ENCODE measurements at regions not wholly inside any gene's neighbourhood (a gene's known extent, or its start where the extent isn't known, plus 50 kb on each side); places are given as distances from the start of the nearest gene placed in this dataset.

GRCh38 chr5:152147286-152147685 lies 222.6 kb upstream of the GLRA1 start:
- Histone ChIP-seq H3K4me2 (ENCODE audit: low read length) (no peak overlapping the region), H3K9me3 (ENCODE audit: control insufficient read depth in 1 of 2, insufficient read depth in 1 of 2, low read depth in 1 of 2, low read length in 2 of 2) (no peaks in the 10 kb centered on the region), H3K9me2 (ENCODE audit: insufficient read depth) (no peaks in the 10 kb centered on the region), H3K27ac (ENCODE audit: low read depth, low read length) (no peak overlapping the region), H4K20me1 (ENCODE audit: insufficient read depth) (no peaks in the 10 kb centered on the region), H3K4me1 (ENCODE audit: control insufficient read depth in 1 of 2, insufficient read depth in 2 of 2, low read length in 2 of 2) (no peaks in the 10 kb centered on the region), H3K36me3 (ENCODE audit: control insufficient read depth in 1 of 2, insufficient read depth in 2 of 2, low read length in 2 of 2) (no peaks in the 10 kb centered on the region), H3K9ac (ENCODE audit: low read length) (no peak overlapping the region), H3K4me3 (replicated peaks in 1 of 2; ENCODE audit: low read depth in 1 of 2, low read length in 2 of 2) (no peak overlapping the region), H3K79me2 (ENCODE audit: insufficient read depth, low read length) (no peaks in the 10 kb centered on the region), H3K27me3 (ENCODE audit: insufficient read depth, low read length) (peaks cover 18% of the 10 kb centered on the region), H2AFZ (ENCODE audit: low read depth, low read length, poor library complexity, severe bottlenecking) (no peak overlapping the region)
- TF ChIP-seq MAX (IDR thresholded peaks at IDR 0.05) (no peak), ATF3 (IDR thresholded peaks at IDR 0.05) (no peak), SIN3A (IDR thresholded peaks at IDR 0.05; ENCODE audit: low read depth) (no peak), RAD21 (IDR thresholded peaks at IDR 0.05; ENCODE audit: low read depth) (no peak), ZNF274 (IDR thresholded peaks at IDR 0.05; ENCODE audit: low read depth, low read length) (no peak), POLR2A (IDR thresholded peaks at IDR 0.05; ENCODE audit: borderline replicate concordance, extremely low read depth, insufficient read depth, insufficient read length) (no peak), EGR1 (IDR thresholded peaks at IDR 0.05; ENCODE audit: low read depth) (no peak), POLR2AphosphoS5 (IDR thresholded peaks at IDR 0.05; ENCODE audit: low read depth, low read length) (no peak), ELF1 (IDR thresholded peaks at IDR 0.05; ENCODE audit: borderline replicate concordance, low read depth) (no peak), REST (IDR thresholded peaks at IDR 0.05; ENCODE audit: low read depth) (no peak), ZBTB33 (IDR thresholded peaks at IDR 0.05; ENCODE audit: extremely low read depth, insufficient replicate concordance, low read length) (no peak), EZH2phosphoT487 (IDR thresholded peaks at IDR 0.05; ENCODE audit: borderline replicate concordance) (no peak), CTCF (IDR thresholded peaks at IDR 0.05 in 2 of 3, conservative IDR thresholded peaks at IDR 0.05 in 1 of 3; ENCODE audit: borderline replicate concordance in 1 of 3, insufficient read depth in 1 of 3, low read depth in 2 of 3, low read length in 2 of 3) (no peak), TCF7L2 (IDR thresholded peaks at IDR 0.05; ENCODE audit: borderline replicate concordance, extremely low read depth, insufficient read depth, insufficient read length) (no peak), ZFX (IDR thresholded peaks at IDR 0.05) (no peak), YY1 (IDR thresholded peaks at IDR 0.05; ENCODE audit: extremely low read depth, insufficient replicate concordance, low read depth, low read length) (no peak), JUND (IDR thresholded peaks at IDR 0.05) (no peak)
- ATAC-seq (no peak), DNase-seq (ENCODE audit: low read depth, low spot score) (no peak)
- intact Hi-C loops (cut with micrococcal nuclease), result loop anchor here (10.0 kb wide), 1 partner anchor 358 kb away; no protein-coding TSS in a partner anchor
- ChIA-PET RAD21 (ENCODE audit: low non-redundant PET in 1 of 2, low total read pairs in 2 of 2, uncharacterized antibody in 2 of 2, unreplicated experiment in 2 of 2) (no interaction called here), POLR2A (no interaction called here), CTCF (no interaction called here)
- no TSS peak for BruUV-seq (replicated peaks)

All from HCT116 (cell line).